Cardiac fibroblast (primary cell): ENCODE measurements at regions not wholly inside any gene's neighbourhood (a gene's known extent, or its start where the extent isn't known, plus 50 kb on each side); places are given as distances from the start of the nearest gene placed in this dataset.

ENCODE experiments used
- DNase-seq, 2 donors: peaks; one replicate each; pipeline versions ENCODE4 v3.0.0 to v3.0.0-alpha.2; 2010; ENCODE audit warnings: low read depth in 2 of 2
- H3K4me3 ChIP-seq, 2 donors: replicated peaks in 1 of 2; 1 replicate in 1 of 2; 2 replicates in 1 of 2; pipeline ENCODE4 v1.5.1; 2011; ENCODE audit warnings: low read depth in 2 of 2, low read length in 2 of 2, mild to moderate bottlenecking in 2 of 2, moderate library complexity in 1 of 2
- CTCF ChIP-seq: IDR thresholded peaks from one replicate; pipeline ENCODE4 v1.5.1; 2011; ENCODE audit warnings: low read depth, mild to moderate bottlenecking, low read length, inconsistent platforms

DNA sequence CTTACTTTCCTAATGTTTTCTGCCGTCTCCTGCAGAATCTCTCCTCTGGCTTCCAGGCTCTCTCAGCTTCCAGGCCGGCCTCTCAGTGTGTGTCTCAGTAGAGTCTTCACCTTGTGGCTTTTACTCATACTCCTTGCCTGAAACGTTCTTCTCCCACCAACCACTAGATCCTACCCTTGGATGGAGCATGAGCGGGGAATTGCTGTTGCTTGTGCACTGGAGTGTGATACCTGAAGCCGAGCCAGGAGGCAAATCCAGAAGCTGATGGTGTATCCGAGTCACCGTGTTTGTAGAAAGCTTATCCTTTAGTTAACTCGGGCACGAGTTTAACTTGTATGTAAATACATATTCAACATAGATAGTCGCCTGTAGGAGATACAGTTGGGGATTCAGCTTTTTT is 285.0 kb upstream of the C2CD4B start:
- DNase-seq: no peak
- H3K4me3 ChIP-seq: no peak overlapping the region
- TF ChIP-seq CTCF: no peak

- no peak for DNase-seq
- H3K4me3 ChIP-seq: no peak overlapping the region
- no peak for TF ChIP-seq CTCF
Observed at GRCh38 chr15:62452026-62452425, 286.9 kb upstream of the C2CD4B start.

DNA sequence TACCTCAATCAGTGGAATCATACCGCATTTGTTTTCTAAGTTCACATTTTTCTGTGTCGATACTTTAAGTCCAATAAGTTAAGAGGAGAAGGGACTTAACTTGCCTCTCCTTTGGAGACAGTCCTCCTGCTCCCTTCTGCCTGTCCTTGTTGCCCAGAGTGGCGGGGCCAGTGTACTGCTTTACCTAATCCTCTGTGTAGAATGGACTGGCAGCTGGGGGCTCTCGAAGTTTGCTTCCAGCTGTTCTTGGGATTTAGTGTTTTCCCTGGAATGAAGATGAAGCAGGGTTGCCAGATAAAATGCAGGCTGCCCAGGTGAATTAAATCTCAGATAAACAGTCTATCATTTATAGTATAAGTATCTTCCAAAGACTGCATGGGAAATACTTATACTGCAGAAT is 287.6 kb upstream of the C2CD4B start:
- TF ChIP-seq CTCF: no peak
- H3K4me3 ChIP-seq: no peak overlapping the region
- no peak for DNase-seq

GRCh38 chr15:62453375-62453774 is 288.3 kb upstream of the C2CD4B start:
- TF ChIP-seq CTCF: no peak
- H3K4me3 ChIP-seq: no peak overlapping the region
- peak in 1 of 2 donors; percentile 34 for DNase-seq

DNA sequence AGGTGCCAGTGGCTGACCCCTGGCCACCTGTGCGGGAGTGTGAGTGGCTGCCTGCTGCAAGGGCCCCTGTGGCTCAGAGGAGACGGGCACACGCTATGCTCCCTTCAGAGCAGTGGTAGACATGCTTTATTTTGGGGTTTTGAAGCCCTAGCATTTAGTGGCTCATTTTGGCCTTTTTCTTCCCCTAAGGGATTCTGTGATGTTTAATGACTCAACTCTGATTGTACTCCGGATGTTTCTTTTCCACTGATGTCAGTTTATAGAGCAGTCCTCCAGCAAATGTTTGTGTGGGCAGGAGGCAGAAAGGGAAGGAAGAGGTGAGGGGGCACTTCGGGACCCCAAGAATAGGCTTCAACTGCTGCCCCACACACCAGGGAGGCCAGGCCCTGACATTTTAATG is 288.9 kb upstream of the C2CD4B start:
- peak; percentile 46 to 68 for DNase-seq
- no peak overlapping the region for H3K4me3 ChIP-seq
- TF ChIP-seq CTCF: no peak

DNA sequence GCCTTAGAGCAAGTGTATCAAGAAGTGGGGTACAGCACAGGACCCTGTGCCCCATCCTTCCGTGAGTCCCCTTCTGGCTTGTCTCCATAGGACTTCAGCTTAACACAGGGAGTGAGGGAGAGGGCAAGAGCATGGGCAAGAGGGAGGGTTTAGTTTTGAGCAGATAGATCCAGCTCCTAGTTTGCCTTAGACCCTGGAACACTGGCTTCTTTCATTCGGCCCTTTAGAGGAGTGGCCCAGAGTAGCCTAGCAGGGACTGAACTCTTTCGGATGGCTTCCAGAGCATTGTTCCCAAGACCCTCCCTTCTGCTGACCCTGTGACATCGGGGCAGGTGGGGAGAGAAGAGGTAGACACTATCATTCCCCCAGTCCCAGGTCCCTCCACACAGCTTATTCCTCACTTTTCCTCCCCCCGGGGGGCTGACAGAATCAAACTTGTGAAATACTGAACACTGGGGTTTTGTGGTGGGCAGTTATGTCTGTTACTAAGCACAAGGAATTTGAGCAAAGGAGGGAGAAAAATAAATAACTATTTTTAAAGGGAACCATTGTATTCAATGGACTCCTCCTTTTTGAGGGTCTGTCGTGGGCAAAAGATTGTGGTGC is 289.6 kb upstream of the C2CD4B start:
- no peak for DNase-seq
- no peak for TF ChIP-seq CTCF
- no peak overlapping the region for H3K4me3 ChIP-seq

GRCh38 chr15:62455441-62455921 is 290.4 kb upstream of the C2CD4B start:
- DNase-seq: peak in 1 of 2 donors; percentile 22
- no peak overlapping the region for H3K4me3 ChIP-seq
- TF ChIP-seq CTCF: no peak
